ENCODE measurements at regions not wholly inside any gene's neighbourhood (a gene's known extent, or its start where the extent isn't known, plus 50 kb on each side); places are given as distances from the start of the nearest gene placed in this dataset.
A peak's percentile ranks its signal among the peaks of the same experiment; 100 is the strongest.
"Not testable (repeated sequence)": the region's sequence is repeated elsewhere in the genome, so short reads cannot be mapped to it uniquely, and the experiment has no call there.

DNA sequence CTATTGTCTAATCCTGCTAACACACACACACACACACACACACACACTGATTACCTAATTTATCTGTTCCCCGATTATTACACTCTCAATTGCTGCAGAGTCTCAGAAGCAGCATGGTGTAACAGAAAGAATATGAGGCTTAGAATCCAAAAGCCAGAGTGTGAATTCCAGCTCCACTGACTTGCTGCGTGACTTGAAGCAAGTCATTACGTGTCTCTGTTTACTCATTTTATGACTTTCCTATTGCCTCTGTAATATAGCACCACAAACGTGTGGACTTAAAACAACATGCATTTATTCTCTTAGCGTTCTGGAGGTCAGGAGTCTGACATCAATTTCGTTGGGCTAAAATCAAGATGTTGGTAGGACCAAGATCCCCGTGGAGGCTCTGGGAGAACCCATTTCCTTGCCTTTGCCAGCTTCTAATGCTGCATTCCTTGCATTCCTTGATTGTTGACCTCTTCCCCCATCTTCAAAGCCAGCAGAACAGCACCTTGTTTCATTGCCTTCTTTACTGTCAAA is 55.9 kb upstream of the ATP5PO start:
- peak; percentile 7 for DNase-seq

GRCh38 chr21:33969581-33969980 is 54.0 kb upstream of the ATP5PO start:
- DNase-seq: peak; percentile 24

DNA sequence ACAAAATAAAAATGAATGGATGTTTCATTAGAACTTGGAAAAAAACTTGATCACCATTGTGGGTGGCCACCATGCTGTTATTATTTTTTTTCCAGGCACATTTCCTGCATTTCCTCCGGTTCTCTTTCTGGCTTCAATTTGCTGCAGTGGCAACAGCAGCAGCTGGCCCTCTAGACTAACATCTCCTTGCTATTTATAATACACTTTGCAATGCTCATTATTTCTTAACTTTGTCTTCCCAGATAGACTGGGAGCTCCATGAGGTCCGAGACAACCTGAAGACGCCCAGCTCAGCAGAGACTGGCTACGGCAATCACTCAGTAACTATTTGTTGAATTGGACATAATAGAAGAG is 53.4 kb upstream of the ATP5PO start:
- peak; percentile 7 for DNase-seq

- peak; percentile 58 for DNase-seq
These were observed 52.7 kb upstream of the ATP5PO start for GRCh38 chr21:33968080-33968994.

DNA sequence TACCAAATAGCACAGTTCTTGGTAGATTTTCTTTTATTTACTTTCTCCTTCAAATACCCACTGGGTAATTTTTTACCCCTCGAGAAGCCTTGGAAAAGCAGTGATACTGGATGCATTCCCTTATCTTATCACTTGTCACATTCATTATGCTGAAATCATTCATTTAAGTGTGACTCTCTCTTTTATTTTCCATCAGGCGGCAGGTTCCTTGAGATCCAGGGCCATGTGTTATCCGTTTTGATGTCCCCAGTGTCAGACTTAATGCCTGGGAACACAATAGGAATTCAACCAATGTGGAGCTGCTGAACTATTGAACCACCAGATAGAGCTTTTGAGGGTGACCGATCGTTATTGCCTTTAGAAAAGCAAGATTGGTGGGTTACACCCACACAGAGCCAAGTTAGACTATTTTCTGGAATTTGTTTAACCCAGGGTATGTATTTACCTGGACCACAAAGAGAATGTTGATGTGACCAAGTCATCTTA is 51.5 kb upstream of the ATP5PO start:
- peak; percentile 13 for DNase-seq

GRCh38 chr21:33966324-33966949 is 50.8 kb upstream of the ATP5PO start:
- DNase-seq: peak; percentile 28

DNA sequence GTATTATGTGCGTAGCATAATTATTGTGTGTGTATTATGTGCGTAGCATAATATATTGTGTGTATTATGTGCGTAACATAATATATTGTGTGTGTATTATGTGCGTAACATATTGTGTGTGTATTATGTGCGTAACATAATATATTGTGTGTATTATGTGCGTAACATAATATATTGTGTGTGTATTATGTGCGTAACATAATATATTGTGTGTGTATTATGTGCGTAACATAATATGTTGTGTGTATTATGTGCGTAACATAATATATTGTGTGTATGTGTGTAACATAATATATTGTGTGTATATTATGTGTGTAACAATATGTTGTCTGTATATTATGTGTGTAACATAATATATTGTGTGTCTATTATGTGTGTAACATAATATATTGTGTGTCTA is 50.1 kb upstream of the ATP5PO start:
- DNase-seq: not testable (repeated sequence)
